ENCODE measurements at regions not wholly inside any gene's neighbourhood (a gene's known extent, or its start where the extent isn't known, plus 50 kb on each side); places are given as distances from the start of the nearest gene placed in this dataset.

DNA sequence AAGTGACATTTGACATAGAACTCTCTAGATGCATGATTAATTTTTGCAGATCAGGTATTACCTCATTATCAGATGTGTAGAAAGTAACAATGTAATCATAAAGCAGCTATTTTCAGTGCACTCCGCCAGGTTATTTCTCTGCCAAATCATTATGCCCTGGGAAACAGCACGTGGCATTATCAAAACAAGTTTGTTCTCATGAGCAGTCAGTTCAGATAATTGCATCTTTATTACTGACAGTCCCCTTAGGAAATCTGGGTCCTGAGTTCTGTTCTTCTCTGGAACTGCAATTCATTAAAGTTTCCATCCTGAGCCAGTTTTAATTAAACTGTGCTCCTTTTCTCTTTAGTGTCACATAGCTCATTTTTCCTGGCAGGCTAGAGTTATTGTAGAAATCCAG is 94.7 kb upstream of the KRR1 start:
- H3K9me3 Mint-ChIP-seq = no peaks in the 10 kb centered on the region
- H3K27me3 Mint-ChIP-seq (ENCODE audit: low read depth) = peaks cover 5% of the 10 kb centered on the region
- no peaks in the 10 kb centered on the region for H3K4me1 Mint-ChIP-seq (ENCODE audit: low read depth)
- H3K36me3 Mint-ChIP-seq (ENCODE audit: low read depth) = no peaks in the 10 kb centered on the region
- H3K4me3 Mint-ChIP-seq = no peak overlapping the region
- DNase-seq = no peak
- CTCF ChIA-PET = no interaction called here
- intact Hi-C loops (cut with micrococcal nuclease) = no loop called here
- no peak overlapping the region for H3K27ac Mint-ChIP-seq

- Mint-ChIP-seq H3K4me1 (ENCODE audit: low read depth) (no peaks in the 10 kb centered on the region), H3K27me3 (ENCODE audit: low read depth) (peaks cover 3% of the 10 kb centered on the region), H3K4me3 (no peak overlapping the region), H3K36me3 (ENCODE audit: low read depth) (no peaks in the 10 kb centered on the region), H3K27ac (no peak overlapping the region), H3K9me3 (no peaks in the 10 kb centered on the region)
- CTCF ChIA-PET = no interaction called here
- intact Hi-C loops (cut with micrococcal nuclease) = no loop called here
- DNase-seq = no peak
Measured at GRCh38 chr12:75603475-75603874, 92.1 kb upstream of the KRR1 start.

DNA sequence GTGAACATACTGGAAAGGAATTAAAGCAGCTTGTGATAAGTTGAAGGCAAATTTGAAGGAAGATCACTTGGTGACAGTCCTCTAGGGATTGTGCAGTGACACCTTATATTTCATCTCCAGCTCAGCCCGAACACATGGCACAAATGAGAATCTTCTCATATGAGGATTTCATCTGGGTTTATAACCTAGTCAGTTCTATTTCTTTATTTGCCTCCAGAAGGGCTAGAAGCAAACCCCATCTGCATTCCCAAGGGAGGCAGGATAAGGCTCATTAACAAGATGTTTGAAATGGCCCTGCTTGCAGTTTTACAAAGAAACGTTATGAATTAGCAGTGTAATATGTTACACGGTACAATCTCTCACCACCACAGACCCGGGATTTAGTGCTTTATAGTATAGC is 90.7 kb upstream of the KRR1 start:
- peaks cover 3% of the 10 kb centered on the region for H3K27me3 Mint-ChIP-seq (ENCODE audit: low read depth)
- no peaks in the 10 kb centered on the region for H3K36me3 Mint-ChIP-seq (ENCODE audit: low read depth)
- intact Hi-C loops (cut with micrococcal nuclease) = no loop called here
- no peaks in the 10 kb centered on the region for H3K4me1 Mint-ChIP-seq (ENCODE audit: low read depth)
- CTCF ChIA-PET = interaction anchor here (0.6 to 0.8 kb wide), 2 partner anchors 12 to 219 kb away, joined by 3 to 4 read pairs; no protein-coding TSS in a partner anchor
- no peak overlapping the region for H3K4me3 Mint-ChIP-seq
- no peak for DNase-seq
- no peaks in the 10 kb centered on the region for H3K9me3 Mint-ChIP-seq
- no peak overlapping the region for H3K27ac Mint-ChIP-seq

DNA sequence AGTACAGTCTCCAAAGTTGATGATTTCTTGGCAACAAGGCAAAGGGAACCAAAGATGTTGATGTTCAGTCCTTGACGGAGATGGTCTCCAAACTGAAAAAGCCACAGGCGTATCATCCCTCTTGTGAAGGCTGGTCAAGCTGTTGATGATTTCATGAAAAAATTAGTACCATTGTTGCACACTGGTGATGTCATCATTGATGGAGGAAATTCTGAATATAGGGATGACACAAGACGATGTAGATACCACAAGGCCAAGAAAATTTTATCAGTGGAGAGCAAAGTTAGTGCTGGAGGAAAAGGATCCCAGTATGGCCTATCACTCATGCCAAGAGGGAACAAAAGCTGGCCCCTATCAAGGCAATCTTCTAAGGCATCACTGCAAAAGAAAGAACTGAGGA is 88.7 kb upstream of the KRR1 start:
- DNase-seq = no peak
- intact Hi-C loops (cut with micrococcal nuclease) = no loop called here
- Mint-ChIP-seq H3K4me3 (no peak overlapping the region), H3K27ac (no peak overlapping the region), H3K9me3 (no peaks in the 10 kb centered on the region), H3K27me3 (ENCODE audit: low read depth) (peaks cover 3% of the 10 kb centered on the region), H3K4me1 (ENCODE audit: low read depth) (no peaks in the 10 kb centered on the region), H3K36me3 (ENCODE audit: low read depth) (no peaks in the 10 kb centered on the region)
- CTCF ChIA-PET = interaction anchor here (1.0 kb wide), 1 partner anchor 73 kb away, joined by 3 read pairs; no protein-coding TSS in a partner anchor

GRCh38 chr12:75599061-75599460 is 87.7 kb upstream of the KRR1 start:
- Mint-ChIP-seq H3K36me3 (ENCODE audit: low read depth) (no peaks in the 10 kb centered on the region), H3K27me3 (ENCODE audit: low read depth) (peaks cover 3% of the 10 kb centered on the region), H3K27ac (no peak overlapping the region), H3K9me3 (no peaks in the 10 kb centered on the region), H3K4me3 (no peak overlapping the region), H3K4me1 (ENCODE audit: low read depth) (no peaks in the 10 kb centered on the region)
- CTCF ChIA-PET = no interaction called here
- DNase-seq = no peak
- intact Hi-C loops (cut with micrococcal nuclease) = no loop called here

DNA sequence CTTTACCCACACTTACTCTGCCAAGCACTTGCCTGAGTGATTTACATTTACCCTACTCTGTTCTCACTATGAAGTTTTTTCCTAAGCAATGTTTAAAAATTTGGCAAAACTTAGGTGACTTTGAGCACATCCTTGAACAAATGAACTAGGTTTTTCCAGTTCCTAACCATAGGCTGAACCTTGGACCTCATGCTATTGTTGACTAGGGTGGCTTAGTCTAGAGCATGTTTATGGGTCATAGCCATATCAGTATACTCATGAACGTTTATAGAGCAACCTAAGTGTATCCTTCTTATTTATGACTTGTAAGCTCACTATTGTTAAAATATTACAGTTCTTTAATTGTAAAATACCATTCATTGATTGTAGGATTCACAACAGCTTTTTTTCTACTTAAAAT is 85.0 kb upstream of the KRR1 start:
- H3K9me3 Mint-ChIP-seq = no peaks in the 10 kb centered on the region
- H3K27ac Mint-ChIP-seq = no peak overlapping the region
- CTCF ChIA-PET = no interaction called here

DNA sequence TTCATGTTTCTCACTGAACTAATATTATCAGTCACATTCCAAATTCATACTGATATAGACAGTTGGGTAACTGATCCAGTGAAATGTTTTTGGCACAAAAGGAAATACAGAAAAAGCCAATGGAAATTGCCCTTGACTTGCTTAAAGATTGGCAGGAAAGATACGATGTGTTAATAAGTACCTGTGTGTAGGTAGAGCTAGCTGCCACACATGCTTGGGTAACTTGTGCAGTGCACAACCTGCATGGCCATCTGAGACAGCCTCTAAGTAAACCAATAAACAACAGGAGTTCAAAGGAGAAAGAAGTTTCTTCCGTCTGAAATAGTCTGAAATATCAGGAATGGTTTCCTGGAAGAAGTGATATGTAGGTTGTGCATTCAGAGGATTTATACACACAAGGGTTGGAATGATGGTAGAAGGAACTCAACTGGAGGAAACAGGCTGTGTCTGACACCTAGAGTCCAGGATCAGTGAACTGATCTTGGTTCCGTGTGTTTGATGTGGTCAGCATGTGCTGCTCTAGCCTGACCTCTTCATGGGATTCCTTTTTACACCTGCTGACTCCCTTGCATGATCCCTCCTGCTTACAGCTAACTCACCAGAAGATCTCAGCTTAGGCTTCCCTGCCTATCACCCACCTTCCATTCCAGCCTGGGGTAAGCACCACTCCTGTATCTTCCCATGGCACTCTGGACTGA is 81.4 kb upstream of the KRR1 start:
- no peak overlapping the region for H3K27ac Mint-ChIP-seq
- intact Hi-C loops (cut with micrococcal nuclease) = no loop called here
- H3K9me3 Mint-ChIP-seq = peaks cover 1% of the 10 kb centered on the region
- no peak for DNase-seq
- peaks cover 22% of the 10 kb centered on the region for H3K27me3 Mint-ChIP-seq (ENCODE audit: low read depth)
- CTCF ChIA-PET = no interaction called here
- H3K4me3 Mint-ChIP-seq = no peak overlapping the region
- H3K36me3 Mint-ChIP-seq (ENCODE audit: low read depth) = no peaks in the 10 kb centered on the region
- H3K4me1 Mint-ChIP-seq (ENCODE audit: low read depth) = no peaks in the 10 kb centered on the region

More for the DNA sequence above, 85.0 kb upstream of the KRR1 start:
- H3K36me3 Mint-ChIP-seq (ENCODE audit: low read depth) = no peaks in the 10 kb centered on the region
- H3K4me3 Mint-ChIP-seq = no peak overlapping the region
- H3K4me1 Mint-ChIP-seq (ENCODE audit: low read depth) = no peaks in the 10 kb centered on the region
- DNase-seq = no peak
- peaks cover 11% of the 10 kb centered on the region for H3K27me3 Mint-ChIP-seq (ENCODE audit: low read depth)
- intact Hi-C loops (cut with micrococcal nuclease) = no loop called here

DNA sequence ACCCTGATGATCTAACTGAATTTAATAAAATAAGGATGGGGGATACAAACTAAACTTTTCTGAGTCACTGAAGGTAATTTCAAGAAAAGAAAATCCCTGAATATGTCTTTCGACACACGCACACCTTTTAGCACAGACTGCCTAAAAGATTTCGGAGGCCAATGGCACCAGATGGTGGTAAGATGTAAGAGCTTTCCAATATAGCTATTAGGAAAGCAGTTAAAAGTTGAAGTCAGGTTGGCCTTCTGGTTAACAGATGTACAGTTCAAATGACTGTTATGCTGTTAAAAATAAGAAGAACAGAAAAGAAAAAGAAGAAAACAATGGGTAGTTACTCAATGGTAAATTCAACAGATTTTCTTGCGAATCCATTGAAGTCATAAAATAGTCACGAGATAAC is 80.7 kb upstream of the KRR1 start:
- no peak for DNase-seq
- Mint-ChIP-seq H3K27me3 (ENCODE audit: low read depth) (peaks cover 22% of the 10 kb centered on the region), H3K36me3 (ENCODE audit: low read depth) (no peaks in the 10 kb centered on the region), H3K27ac (no peak overlapping the region), H3K9me3 (peaks cover 1% of the 10 kb centered on the region), H3K4me3 (no peak overlapping the region), H3K4me1 (ENCODE audit: low read depth) (no peaks in the 10 kb centered on the region)
- intact Hi-C loops (cut with micrococcal nuclease) = no loop called here
- CTCF ChIA-PET = no interaction called here

DNA sequence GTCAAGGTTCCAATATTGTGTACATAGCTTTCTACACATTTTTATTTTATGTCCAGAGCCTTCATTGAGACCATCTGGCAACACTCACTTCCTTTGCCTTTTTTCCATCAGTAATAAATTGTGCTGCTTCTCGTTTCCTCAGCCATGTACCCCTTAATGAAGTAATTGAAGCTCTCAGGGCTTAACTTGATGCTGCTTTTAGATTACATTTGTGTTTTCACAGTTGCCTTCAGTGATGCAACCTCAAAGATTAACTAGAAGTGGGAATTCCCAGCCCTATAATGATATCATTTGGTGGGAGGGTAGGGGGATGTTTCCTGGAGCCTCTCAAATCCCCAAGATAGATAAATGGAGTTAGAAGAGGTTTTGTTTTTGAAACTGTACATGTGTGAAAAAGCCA is 80.2 kb upstream of the KRR1 start:
- H3K27me3 Mint-ChIP-seq (ENCODE audit: low read depth) = peaks cover 22% of the 10 kb centered on the region
- intact Hi-C loops (cut with micrococcal nuclease) = no loop called here
- H3K27ac Mint-ChIP-seq = no peak overlapping the region
- H3K4me3 Mint-ChIP-seq = no peak overlapping the region
- no peak for DNase-seq
- H3K4me1 Mint-ChIP-seq (ENCODE audit: low read depth) = no peaks in the 10 kb centered on the region
- CTCF ChIA-PET = no interaction called here
- H3K9me3 Mint-ChIP-seq = peaks cover 1% of the 10 kb centered on the region
- no peaks in the 10 kb centered on the region for H3K36me3 Mint-ChIP-seq (ENCODE audit: low read depth)

GRCh38 chr12:75589801-75590200 is 78.4 kb upstream of the KRR1 start:
- CTCF ChIA-PET = interaction anchor here (1.2 kb wide), 1 partner anchor 12 kb away, joined by 4 read pairs; no protein-coding TSS in a partner anchor
- Mint-ChIP-seq H3K9me3 (peaks cover 1% of the 10 kb centered on the region), H3K27me3 (ENCODE audit: low read depth) (peaks cover 24% of the 10 kb centered on the region), H3K4me1 (ENCODE audit: low read depth) (no peaks in the 10 kb centered on the region), H3K36me3 (ENCODE audit: low read depth) (no peaks in the 10 kb centered on the region), H3K4me3 (no peak overlapping the region), H3K27ac (no peak overlapping the region)
- intact Hi-C loops (cut with micrococcal nuclease) = no loop called here
- DNase-seq = no peak

- CTCF ChIA-PET = no interaction called here
- Mint-ChIP-seq H3K9me3 (peaks cover 1% of the 10 kb centered on the region), H3K36me3 (ENCODE audit: low read depth) (no peaks in the 10 kb centered on the region), H3K27me3 (ENCODE audit: low read depth) (peaks cover 17% of the 10 kb centered on the region), H3K27ac (no peak overlapping the region), H3K4me1 (ENCODE audit: low read depth) (no peaks in the 10 kb centered on the region), H3K4me3 (no peak overlapping the region)
- intact Hi-C loops (cut with micrococcal nuclease) = no loop called here
- no peak for DNase-seq
Measured at GRCh38 chr12:75587340-75588106, 76.1 kb upstream of the KRR1 start.

GRCh38 chr12:75585330-75585729 is 73.9 kb upstream of the KRR1 start:
- Mint-ChIP-seq H3K9me3 (peaks cover 1% of the 10 kb centered on the region), H3K4me3 (no peak overlapping the region), H3K27ac (no peak overlapping the region), H3K27me3 (ENCODE audit: low read depth) (peaks cover 13% of the 10 kb centered on the region), H3K36me3 (ENCODE audit: low read depth) (no peaks in the 10 kb centered on the region), H3K4me1 (ENCODE audit: low read depth) (no peaks in the 10 kb centered on the region)
- CTCF ChIA-PET = no interaction called here
- intact Hi-C loops (cut with micrococcal nuclease) = no loop called here
- no peak for DNase-seq

DNA sequence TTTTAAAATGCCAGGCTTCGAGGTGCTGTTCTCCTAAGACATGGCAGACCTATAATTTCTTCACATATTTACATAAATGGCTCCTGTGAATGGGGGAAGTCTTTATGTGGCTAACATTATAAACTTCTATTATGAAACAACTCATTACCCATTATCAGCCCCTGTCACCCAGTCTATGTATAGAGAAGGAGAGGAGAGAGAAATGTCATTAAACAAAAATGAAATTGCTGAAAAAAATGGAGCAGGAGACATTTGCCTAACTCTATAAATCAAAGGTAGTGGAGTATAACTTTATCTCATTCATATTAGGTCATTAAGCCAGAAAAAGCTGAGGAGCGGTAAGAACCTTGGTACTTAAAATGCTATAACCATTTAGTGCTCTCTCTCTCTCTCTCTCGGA is 71.9 kb upstream of the KRR1 start:
- H3K27ac Mint-ChIP-seq = no peak overlapping the region
- no peaks in the 10 kb centered on the region for H3K36me3 Mint-ChIP-seq (ENCODE audit: low read depth)
- no peak overlapping the region for H3K4me3 Mint-ChIP-seq
- H3K9me3 Mint-ChIP-seq = peaks cover 1% of the 10 kb centered on the region
- intact Hi-C loops (cut with micrococcal nuclease) = no loop called here
- peaks cover 5% of the 10 kb centered on the region for H3K27me3 Mint-ChIP-seq (ENCODE audit: low read depth)
- no peaks in the 10 kb centered on the region for H3K4me1 Mint-ChIP-seq (ENCODE audit: low read depth)
- CTCF ChIA-PET = interaction anchor here (0.6 kb wide), 1 partner anchor 494 kb away, joined by 3 read pairs; no protein-coding TSS in a partner anchor
- DNase-seq = no peak
